GM03348 (cell line): ENCODE measurements at regions not wholly inside any gene's neighbourhood (a gene's known extent, or its start where the extent isn't known, plus 50 kb on each side); places are given as distances from the start of the nearest gene placed in this dataset.
A peak's percentile ranks its signal among the peaks of the same experiment; 100 is the strongest.
"Not testable (repeated sequence)": the region's sequence is repeated elsewhere in the genome, so short reads cannot be mapped to it uniquely, and the experiment has no call there.

Experiments
- DNase-seq: peaks from one replicate; pipeline ENCODE4 v3.0.0; 2012; ENCODE audit warnings: low spot score

DNA sequence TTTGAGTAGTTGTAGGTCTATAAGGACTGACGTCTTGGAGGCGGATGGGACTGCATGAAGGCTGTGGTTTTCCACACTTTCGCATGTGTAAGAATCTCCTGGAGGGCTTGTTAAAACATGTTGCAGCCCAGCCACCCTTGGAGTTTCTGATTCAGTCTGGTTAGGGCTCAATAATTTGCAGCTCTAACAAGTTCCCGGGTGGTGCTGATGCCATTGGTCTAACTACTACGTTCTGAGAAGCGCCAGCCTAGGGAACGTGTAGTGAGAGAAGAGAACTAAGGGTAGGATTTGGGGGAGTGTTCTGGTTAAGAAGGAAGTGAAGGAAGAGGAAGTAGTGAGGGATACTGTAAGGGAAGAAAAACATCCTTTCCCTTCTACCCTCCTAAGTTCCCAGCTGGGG, 138.9 kb downstream of the LARP7 start:
- DNase-seq, result no peak

DNA sequence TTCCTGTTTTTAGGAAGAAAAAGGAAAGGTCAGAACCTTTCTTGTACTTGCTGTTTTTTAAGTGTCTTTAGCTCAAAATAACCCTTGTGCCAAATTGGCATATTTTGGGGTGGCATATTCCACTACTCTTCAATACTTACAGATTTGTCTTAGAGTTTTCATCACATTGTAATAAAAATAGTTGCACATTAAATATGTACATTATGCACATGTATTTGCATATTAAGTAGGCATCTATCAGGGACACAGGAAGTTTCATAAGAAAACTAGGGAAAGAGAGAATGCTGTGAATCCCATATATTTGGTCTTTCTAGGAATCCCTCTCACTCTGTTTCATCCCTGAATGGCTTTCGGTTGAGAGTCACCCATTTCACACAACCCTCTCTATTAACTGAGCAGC, 139.6 kb downstream of the LARP7 start:
- DNase-seq, result no peak

DNA sequence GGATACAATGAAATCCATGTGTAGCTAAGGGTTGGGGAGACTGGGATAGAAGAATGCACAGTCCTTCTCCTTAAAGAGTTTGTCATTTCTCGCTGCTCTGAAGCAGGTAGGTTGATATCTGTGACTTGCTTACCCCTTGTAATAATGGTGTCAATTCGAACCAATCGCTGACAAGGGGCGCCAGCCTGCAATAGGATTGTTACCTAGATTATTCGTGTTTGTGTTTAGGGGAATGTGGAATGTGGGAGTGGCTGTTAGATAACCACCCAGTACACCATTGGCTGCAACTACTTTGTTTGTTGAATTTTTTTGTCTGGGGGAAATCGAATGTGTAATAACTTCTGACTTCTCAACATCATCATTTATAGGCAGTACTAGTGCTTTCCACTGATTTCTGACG, 141.6 kb downstream of the LARP7 start:
- DNase-seq, result no peak

DNA sequence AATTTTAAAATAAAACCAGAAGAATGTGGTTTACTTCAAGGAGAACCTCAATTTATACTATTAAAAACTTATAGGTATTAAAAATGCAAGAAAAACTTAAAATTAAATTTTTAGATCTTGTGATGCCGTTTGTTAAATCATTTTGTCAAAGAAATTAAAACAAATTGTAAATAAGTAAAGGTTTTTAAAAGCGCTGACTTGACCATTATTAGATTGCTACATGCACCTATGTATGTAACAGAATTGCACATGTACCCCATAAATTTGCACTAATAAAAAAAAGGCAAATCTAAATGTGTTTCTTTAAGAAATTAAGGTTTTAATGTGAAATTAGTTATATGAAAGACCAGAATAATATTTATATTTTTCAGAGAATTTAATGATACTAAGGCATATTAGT, 156.1 kb downstream of the LARP7 start:
- no peak for DNase-seq

DNA sequence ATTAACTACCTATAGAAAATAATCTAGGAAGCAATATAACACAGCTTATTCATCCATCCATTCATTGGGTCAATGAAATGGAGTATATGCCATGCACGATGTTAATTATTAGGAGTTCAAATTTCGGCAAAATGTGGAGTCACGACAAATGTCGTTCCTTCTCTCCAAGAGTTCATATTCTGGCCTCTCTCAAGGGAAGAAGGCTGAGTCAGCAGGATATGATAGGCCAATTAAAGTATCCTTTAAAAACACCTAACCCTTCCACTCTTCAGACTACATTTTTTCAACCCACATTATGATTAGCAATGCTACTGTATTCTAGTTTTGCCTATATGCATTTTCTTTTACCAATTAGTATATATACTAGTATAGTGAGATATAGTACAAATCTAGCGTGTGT, 163.1 kb downstream of the LARP7 start:
- no peak for DNase-seq

DNA sequence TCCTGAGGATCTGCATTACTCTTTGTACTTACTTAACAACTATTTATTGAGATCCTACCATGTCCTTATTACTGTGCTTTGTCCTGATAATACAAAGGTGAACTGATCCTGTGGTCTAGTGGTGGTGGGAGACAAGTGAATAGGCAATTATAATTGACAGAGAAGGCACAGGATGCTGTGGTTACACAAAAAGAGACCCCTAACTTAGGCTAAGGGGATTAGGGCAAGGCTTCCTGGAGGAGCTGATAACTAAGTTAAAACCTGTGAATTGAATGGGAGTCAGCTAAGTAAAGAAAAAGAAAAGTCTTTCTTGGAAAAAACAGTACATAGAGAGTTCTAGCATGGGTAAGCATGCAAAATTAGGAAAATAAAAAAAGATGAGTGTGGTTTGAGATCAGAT, 164.4 kb downstream of the LARP7 start:
- no peak for DNase-seq

DNA sequence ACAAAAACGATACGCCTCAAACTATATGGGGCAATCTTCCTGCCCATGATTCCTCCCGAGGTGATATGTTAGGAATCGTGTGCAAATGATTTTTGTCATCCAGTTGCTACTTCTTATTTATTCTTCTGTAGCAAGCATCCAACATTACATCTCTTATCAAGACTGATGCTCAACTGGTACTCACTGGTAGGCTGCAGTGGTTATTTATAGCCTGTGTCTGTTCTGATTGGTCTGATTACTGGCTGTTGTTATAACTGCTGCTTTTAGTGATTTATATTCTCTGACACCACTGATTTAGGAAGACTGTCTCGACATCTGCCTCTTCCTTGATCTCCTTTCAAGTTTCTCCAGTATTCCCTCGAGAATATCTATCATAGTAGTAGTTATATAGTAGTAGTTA, 165.8 kb downstream of the LARP7 start:
- DNase-seq, result no peak

DNA sequence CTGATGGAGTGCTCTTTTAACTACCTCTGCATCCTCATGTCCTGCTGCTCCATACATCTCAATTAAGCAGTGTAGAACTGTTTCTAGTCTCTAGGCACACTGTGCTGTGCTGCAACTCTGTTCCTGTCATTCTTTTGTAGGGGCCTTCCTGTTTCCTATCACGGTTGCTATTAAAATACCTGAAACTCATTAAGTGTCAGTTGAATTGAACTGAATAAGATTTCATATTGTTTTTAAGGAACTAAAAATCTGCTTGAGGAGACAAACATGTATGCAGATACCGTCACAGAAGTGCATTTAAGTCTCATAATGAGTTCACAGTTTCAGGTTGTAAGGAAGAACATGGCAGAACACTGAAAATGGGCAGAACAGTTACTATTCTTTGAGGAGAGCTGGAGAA, 170.1 kb downstream of the LARP7 start:
- DNase-seq, result no peak

DNA sequence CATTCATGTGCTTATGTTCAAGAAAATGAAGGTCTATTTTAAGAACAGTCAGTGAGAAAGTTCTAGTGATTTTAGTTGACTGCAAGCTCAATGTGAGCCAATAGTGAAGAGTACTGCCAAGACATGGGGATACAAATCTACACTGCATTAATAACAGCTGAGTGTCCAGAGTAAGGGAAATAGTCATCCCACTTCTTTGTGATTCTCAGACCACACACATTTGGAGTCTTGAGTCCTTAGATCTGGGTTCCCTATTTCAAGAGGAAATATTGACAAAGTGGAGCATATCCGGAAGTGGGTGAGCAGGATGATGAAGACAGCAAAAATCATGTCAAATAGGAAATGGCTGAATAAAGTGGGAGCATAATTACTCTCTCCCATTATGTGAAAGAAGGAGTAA, 171.1 kb downstream of the LARP7 start:
- peak; percentile 20 for DNase-seq

DNA sequence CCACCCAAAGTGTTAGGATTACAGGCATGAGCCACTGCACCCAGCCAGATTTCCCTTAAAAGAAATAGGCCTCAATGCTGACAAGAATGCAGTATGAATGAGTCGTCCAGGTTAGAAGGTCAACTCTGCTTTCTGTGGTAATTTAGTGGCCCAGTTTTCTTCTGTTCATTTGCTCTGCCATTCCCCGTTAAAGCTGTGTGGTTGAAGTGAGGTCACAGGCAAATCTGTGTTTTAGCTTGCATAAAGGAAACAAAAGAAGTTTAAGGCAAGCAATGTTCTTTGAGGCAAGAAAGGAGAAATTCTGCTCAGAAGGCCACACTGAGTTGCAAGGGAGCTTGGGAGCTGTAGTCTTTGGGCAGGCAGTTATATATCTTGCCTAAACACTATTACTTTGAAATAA, 176.8 kb downstream of the LARP7 start:
- peak; percentile 40 for DNase-seq

DNA sequence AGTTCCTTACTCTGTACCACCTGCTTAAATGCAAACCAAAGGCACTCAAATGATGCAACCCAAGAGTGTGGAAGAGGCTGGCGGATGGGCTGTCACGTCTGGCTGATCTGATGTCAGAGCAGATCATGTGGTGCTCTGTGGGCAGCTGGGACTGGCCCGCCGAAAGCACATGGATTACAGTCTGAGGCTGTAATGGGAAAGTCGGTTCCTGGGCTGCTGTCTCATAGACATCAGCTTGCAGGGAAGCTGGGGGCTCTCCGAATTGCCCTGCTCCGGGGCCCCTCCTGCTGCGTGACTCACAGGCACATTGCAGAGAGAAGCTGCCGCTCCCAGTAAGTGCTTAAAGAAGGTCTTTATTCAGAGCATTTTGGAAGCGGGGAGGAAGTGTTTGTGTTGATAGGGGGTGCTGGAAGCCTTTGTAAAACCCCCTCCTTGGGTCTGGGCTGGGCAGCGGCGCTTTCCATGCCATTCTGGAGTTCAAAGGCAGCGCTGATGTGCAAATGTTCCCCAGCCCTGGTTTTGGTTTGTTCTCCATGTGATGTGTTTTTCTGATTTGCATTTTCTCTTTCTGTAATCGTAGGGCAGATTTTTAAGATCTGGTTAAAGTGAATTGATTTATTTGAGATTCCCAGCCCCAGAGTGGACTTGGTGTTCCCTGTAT, 181.1 kb downstream of the LARP7 start:
- peak; percentile 94 for DNase-seq

DNA sequence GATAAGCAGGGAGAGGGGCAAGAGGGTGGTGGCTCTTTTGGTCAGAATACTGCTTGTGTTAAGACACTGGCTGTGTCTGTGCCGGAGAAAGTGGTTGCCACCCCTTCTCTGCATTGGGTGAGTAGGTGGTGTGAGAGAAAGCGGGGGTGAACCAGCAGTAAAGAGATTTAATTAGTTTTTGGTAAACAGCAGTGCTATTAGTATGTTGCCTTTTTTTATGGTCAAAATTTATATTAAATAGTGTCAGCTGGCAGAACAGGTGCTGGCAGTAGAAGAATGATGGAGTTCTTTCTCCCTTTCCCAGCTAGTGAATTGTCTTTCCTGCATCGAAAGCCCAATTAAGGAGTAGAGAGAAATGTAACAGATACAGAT, 181.6 kb downstream of the LARP7 start:
- DNase-seq, result peak; percentile 33

DNA sequence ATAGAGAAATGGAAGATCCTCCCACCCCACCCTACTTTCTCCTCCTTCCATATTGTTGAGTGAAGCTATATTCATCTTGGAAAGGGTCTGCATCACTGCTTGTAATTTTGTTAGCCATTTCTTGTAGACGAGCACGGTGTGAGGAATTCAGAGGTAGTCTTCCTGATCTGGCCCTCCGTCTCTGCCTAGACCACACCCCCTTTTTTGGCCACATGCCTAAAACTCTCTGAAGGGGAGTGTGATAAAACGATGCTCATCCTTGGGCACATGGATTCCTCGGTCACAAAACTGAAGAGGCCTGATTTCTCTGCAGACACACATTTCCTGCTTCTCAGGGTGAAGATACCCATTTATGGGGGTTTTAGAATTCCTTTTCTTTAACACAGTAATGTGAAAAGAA, 182.8 kb downstream of the LARP7 start:
- no peak for DNase-seq

DNA sequence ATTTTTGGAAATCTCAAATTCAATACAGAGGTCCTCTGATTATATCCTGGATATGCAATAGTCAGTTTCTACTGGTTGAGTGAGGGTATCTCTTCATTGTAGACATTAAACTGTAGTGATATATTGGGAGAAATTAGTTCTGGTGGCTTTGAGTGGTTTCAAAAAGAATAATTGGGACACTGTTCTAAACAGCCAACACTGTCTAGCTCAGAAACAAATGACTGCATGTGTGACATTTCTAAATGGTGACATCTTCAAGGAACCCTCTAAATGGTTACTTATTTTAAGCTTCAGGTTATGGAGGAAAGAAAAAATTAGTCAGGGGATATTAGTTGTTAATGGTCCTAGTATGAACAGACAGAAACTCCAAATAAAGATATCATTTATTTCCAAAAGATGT, 186.2 kb downstream of the LARP7 start:
- DNase-seq, result no peak

DNA sequence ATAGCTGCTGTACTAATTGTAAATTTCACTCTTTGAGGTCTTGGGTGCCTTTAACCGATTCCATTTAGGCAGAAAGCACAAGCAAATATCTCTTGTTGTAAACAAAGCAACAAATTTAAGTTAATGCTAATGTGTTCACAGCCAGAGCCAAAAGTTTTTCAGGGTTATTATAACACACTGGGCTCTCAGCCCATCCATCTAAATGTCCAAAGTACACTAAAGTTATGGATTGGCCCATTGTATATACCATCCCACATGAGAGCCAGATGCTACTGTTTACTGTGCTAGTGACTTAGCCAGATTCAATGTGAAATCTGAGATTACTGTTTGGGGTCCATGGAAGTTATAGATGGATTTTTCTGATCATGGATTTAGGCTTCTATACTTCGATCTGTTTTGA, 186.7 kb downstream of the LARP7 start:
- no peak for DNase-seq

DNA sequence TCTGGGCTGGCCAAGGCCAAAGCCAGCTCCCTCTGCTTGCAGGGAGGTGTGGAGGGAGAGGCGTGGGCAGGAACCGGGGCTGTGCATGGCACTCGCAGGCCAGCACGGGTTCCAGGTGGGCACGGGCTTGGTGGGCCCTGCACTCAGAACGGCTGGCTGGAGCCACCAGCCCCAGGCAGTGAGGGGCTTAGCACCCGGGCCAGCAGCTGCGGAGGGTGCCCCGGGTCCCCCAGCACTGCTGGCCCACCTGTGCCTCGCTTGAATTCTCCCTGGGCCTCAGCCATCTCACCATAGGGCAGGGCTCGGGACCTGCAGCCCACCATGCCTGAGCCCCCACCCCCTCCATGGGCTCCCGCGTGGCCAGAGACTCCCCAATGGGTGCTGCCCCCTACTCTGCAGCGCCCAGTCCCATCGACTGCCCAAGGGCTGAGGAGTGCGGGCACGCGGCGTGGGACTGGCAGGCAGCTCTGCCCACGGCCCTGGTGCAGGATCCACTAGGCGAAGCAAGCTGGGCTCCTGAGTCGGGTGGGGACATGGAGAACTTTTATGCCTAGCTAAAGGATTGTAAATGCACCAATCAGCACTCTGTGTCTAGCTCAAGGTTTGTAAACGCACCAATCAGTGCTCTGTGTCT, 193.9 kb downstream of the LARP7 start:
- DNase-seq, result no peak

DNA sequence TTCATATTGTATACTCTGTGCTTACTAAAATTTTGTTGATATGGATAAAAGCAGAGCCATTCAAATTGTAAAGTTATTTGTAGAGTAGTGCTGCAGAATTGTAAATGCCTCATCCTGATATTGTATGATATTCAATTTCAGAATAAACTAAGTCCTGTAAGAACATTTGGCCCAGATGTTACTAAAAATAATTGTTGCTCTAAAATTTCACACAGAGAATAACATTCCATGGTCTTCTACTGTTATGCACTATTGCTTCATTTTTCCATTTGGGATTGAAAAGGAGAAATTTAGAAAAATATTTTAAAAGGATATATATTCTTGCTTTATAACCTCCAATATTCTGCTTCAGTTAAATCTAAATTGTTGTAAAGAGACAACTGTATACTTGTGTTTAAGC, 195.6 kb downstream of the LARP7 start:
- no peak for DNase-seq

DNA sequence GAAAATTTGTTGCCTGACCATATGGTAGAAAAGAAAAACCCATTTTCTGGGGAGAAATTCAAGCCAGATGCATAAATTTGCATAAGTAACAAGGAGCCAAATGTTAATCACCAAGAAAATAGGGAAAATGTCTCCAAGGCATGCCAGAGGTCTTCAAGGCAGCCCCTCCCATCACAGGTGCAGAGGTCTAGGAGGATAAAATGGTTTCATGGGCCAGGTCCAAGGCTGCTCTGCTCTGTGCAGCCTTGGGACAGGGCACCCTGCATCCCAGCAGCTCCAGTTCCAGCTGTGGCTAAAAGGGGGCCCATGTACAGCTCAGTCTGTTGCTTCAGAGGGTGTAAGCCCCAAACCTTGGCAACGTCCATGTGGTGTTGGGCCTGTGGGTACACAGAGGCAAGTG, 200.0 kb downstream of the LARP7 start:
- no peak for DNase-seq

DNA sequence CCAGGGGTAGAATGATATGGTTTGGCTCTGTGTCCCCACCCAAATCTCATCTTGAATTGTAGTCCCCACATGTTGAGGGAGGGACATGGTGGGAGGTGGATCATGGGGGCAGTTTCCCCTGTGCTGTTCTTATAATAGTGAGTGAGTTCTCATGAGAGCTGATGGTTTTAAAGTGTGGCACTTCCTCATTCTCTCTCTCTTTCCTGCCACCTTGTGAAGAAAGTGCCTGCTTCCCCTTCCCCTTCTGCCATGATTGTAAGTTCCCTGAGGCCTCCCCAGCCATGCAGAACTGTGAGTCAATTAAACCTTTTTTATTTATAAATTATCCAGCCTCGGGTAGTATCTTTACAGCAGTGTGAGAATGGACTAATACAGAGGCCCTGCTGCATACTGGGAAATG, 201.1 kb downstream of the LARP7 start:
- DNase-seq, result not testable (repeated sequence)

DNA sequence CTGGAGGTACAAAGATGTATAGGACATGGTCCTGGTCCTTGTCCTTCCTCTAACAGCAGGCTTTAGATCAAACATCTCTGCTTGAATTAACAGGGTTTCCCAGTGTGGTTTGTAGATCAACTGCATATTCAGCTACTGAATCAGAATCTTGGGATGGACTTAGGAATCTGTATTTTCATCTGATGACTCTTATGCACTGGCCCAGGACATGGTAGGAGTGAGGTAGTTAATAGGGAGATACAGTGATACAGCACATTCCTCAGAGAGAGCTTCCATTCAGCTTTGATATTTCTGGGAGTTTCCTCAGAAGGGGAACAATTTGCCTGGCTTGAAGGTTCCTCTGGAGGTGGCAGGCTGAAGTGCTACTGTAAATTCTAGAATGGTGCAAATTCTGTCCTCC, 203.1 kb downstream of the LARP7 start:
- DNase-seq, result peak; percentile 71

DNA sequence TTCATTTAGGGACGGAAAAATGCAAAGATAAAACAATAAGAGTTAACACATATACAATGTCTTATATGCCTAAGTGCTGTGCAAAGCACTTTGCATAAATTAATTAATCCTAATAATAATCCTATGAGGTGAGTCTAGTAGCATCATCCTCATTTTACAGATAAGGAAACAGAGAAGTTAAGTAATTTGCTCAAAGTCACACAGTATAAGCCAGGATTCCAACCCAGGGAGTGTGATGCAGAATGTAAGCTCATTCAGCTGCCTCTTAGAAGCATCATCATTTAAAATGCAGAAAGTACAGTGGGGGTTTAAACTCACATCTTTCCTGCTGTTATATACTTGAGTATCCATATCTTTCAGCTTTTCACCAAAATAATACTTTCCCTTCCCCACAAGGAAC, 203.7 kb downstream of the LARP7 start:
- DNase-seq, result no peak

DNA sequence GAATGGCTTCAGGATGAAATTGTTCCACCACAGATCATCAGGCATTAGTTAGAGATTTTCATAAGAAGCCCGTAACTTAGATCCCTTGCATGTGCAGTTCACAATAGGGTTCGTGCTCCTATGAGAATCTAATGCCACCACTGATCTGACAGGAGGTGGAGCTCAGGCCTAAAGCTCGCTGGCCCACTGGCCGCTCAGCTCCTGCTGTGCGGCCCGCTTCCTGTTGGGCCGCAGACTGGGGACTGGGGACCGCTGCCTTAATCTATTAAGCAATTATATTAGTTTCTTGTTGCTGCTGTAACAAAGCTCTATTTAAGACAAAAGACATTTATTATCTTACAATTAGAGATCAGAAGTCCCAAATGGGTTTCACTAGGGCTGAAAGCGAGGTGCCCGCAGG, 205.6 kb downstream of the LARP7 start:
- no peak for DNase-seq

DNA sequence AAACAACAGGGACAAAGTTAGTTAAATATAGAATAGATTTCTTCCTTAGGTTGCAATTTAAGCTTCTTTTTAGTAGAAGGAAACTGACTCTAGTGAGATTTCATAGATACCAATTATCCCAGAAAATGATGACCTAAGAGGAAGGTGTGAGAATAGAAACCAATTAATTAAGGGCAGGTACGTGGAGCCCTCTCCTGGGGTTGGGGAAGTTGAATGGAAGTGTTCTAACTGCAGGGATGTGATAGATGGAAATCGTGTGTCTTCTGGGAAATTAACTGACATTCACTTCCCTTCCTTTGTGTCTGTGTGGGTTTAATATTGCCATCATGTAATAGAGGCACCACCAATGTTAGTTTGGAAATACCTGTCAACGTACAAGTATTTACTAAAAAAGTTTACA, 204.1 kb upstream of the ANK2 start:
- DNase-seq, result no peak

DNA sequence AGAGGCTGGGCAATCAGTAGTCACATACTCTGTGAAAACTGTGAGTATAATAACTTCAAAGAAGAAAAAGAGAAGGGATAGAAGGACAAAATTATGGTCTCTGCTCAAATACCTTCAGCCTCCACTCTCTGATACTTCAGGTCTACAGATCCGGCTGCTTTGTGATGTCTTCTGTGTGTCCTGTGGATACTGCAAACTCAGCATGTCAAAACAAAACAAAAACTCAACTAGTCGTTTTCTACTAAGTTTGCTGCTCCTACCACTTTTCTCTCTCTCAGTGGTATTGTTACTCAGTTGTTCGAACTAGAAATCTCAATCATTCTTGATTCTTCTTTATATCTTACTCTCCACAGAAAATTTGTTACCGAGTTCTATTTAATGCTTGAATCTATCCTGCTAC, 202.4 kb upstream of the ANK2 start:
- no peak for DNase-seq
